ENCODE measurements at regions not wholly inside any gene's neighbourhood (a gene's known extent, or its start where the extent isn't known, plus 50 kb on each side); places are given as distances from the start of the nearest gene placed in this dataset.
A peak's percentile ranks its signal among the peaks of the same experiment; 100 is the strongest.

- DNase-seq, result no peak
Measured at GRCh38 chr3:10585945-10586344, 80.6 kb upstream of the ATP2B2 start.

- DNase-seq, result peak; percentile 19
Measured at GRCh38 chr3:10594915-10595314, 89.5 kb upstream of the ATP2B2 start.

- DNase-seq, result no peak
Measured at GRCh38 chr3:10596746-10597448, 91.5 kb upstream of the ATP2B2 start.

- no peak for DNase-seq
Measured at GRCh38 chr3:10597733-10598132, 92.3 kb upstream of the ATP2B2 start.

- no peak for DNase-seq
Measured at GRCh38 chr3:10599017-10599416, 93.6 kb upstream of the ATP2B2 start.

GRCh38 chr3:10599444-10599843 lies 94.1 kb upstream of the ATP2B2 start:
- DNase-seq, result no peak

GRCh38 chr3:10600296-10600714 lies 94.9 kb upstream of the ATP2B2 start:
- DNase-seq, result no peak

- DNase-seq, result no peak
Measured at GRCh38 chr3:10600726-10601125, 95.3 kb upstream of the ATP2B2 start.

- DNase-seq, result no peak
Measured at GRCh38 chr3:10601151-10601856, 95.9 kb upstream of the ATP2B2 start.

- DNase-seq, result no peak
Measured at GRCh38 chr3:10601857-10602230, 96.5 kb upstream of the ATP2B2 start.

GRCh38 chr3:10602271-10602670 lies 96.9 kb upstream of the ATP2B2 start:
- no peak for DNase-seq

- DNase-seq, result peak; percentile 47
Measured at GRCh38 chr3:10602769-10603768, 97.7 kb upstream of the ATP2B2 start.

- DNase-seq, result no peak
Measured at GRCh38 chr3:10609134-10609533, 103.7 kb upstream of the ATP2B2 start.

GRCh38 chr3:10614168-10614567 lies 108.8 kb upstream of the ATP2B2 start:
- no peak for DNase-seq

- DNase-seq, result no peak
Measured at GRCh38 chr3:10615715-10616114, 110.3 kb upstream of the ATP2B2 start.

GRCh38 chr3:10616321-10616720 lies 110.9 kb upstream of the ATP2B2 start:
- DNase-seq, result no peak

- DNase-seq, result no peak
Measured at GRCh38 chr3:10619989-10620832, 114.8 kb upstream of the ATP2B2 start.

- no peak for DNase-seq
Measured at GRCh38 chr3:10620833-10621082, 115.4 kb upstream of the ATP2B2 start.

GRCh38 chr3:10623578-10624275 lies 118.3 kb upstream of the ATP2B2 start:
- no peak for DNase-seq

GRCh38 chr3:10625323-10625722 lies 119.9 kb upstream of the ATP2B2 start:
- DNase-seq, result no peak

- DNase-seq, result no peak
Measured at GRCh38 chr3:10627884-10628572, 122.6 kb upstream of the ATP2B2 start.

Data from stimulated activated CD4-positive, alpha-beta T cell treated with anti-CD3 and anti-CD28 coated beads, Interleukin-12 subunit alpha, Interleukin-12 subunit beta, amount 100 ng/mL, for 4 hours (primary cell).